ENCODE measurements at regions not wholly inside any gene's neighbourhood (a gene's known extent, or its start where the extent isn't known, plus 50 kb on each side); places are given as distances from the start of the nearest gene placed in this dataset.

GRCh38 chr6:10320291-10320690 lies 94.6 kb downstream of the TFAP2A start:
- no peaks in the 10 kb centered on the region for H3K36me3 Mint-ChIP-seq
- Histone ChIP-seq H3K36me3 (ENCODE audit: control insufficient read depth, insufficient read depth, low read length) (no peaks in the 10 kb centered on the region), H3K4me1 (ENCODE audit: control insufficient read depth, insufficient read depth, low read length) (no peaks in the 10 kb centered on the region), H3K27ac (ENCODE audit: low read length) (no peak overlapping the region), H3K9me3 (ENCODE audit: control insufficient read depth, insufficient read depth, low read length) (no peaks in the 10 kb centered on the region), H3K27me3 (ENCODE audit: control insufficient read depth, insufficient read depth, low read length) (no peaks in the 10 kb centered on the region), H3K4me3 (ENCODE audit: low read length) (no peak overlapping the region)
- H3K9me3 Mint-ChIP-seq: peaks cover 0 to 2% of the 10 kb centered on the region in 2 donors
- WGBS (ENCODE audit: insufficient coverage): 92% methylated on average over 5 of the region's 6 CpGs
- H3K27ac Mint-ChIP-seq: no peak overlapping the region
- no peaks in the 10 kb centered on the region for H3K27me3 Mint-ChIP-seq (ENCODE audit: low read depth in 2 of 2)
- H3K4me1 Mint-ChIP-seq: no peaks in the 10 kb centered on the region
- TF ChIP-seq, protein P1, sequence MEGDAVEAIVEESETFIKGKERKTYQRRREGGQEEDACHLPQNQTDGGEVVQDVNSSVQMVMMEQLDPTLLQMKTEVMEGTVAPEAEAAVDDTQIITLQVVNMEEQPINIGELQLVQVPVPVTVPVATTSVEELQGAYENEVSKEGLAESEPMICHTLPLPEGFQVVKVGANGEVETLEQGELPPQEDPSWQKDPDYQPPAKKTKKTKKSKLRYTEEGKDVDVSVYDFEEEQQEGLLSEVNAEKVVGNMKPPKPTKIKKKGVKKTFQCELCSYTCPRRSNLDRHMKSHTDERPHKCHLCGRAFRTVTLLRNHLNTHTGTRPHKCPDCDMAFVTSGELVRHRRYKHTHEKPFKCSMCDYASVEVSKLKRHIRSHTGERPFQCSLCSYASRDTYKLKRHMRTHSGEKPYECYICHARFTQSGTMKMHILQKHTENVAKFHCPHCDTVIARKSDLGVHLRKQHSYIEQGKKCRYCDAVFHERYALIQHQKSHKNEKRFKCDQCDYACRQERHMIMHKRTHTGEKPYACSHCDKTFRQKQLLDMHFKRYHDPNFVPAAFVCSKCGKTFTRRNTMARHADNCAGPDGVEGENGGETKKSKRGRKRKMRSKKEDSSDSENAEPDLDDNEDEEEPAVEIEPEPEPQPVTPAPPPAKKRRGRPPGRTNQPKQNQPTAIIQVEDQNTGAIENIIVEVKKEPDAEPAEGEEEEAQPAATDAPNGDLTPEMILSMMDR (IDR thresholded peaks at IDR 0.05): no peak
- no peak overlapping the region for H3K4me3 Mint-ChIP-seq
- intact Hi-C loops (cut with micrococcal nuclease): no loop called here
- ATAC-seq: no peak
- no peak for DNase-seq

GRCh38 chr6:10316373-10316721 lies 98.5 kb downstream of the TFAP2A start:
- Mint-ChIP-seq H3K27ac (no peak overlapping the region), H3K4me3 (no peak overlapping the region), H3K4me1 (no peaks in the 10 kb centered on the region), H3K9me3 (peaks cover 0 to 2% of the 10 kb centered on the region in 2 donors), H3K36me3 (no peaks in the 10 kb centered on the region), H3K27me3 (ENCODE audit: low read depth in 2 of 2) (no peaks in the 10 kb centered on the region)
- TF ChIP-seq, protein P1 (IDR thresholded peaks at IDR 0.05): no peak
- Histone ChIP-seq H3K36me3 (ENCODE audit: control insufficient read depth, insufficient read depth, low read length) (no peaks in the 10 kb centered on the region), H3K9me3 (ENCODE audit: control insufficient read depth, insufficient read depth, low read length) (no peaks in the 10 kb centered on the region), H3K27me3 (ENCODE audit: control insufficient read depth, insufficient read depth, low read length) (no peaks in the 10 kb centered on the region), H3K4me3 (ENCODE audit: low read length) (no peak overlapping the region), H3K4me1 (ENCODE audit: control insufficient read depth, insufficient read depth, low read length) (no peaks in the 10 kb centered on the region), H3K27ac (ENCODE audit: low read length) (no peak overlapping the region)
- no peak for ATAC-seq
- WGBS (ENCODE audit: insufficient coverage): 90% methylated on average over 12 of the region's 12 CpGs
- DNase-seq: no peak
- intact Hi-C loops (cut with micrococcal nuclease): no loop called here

DNA sequence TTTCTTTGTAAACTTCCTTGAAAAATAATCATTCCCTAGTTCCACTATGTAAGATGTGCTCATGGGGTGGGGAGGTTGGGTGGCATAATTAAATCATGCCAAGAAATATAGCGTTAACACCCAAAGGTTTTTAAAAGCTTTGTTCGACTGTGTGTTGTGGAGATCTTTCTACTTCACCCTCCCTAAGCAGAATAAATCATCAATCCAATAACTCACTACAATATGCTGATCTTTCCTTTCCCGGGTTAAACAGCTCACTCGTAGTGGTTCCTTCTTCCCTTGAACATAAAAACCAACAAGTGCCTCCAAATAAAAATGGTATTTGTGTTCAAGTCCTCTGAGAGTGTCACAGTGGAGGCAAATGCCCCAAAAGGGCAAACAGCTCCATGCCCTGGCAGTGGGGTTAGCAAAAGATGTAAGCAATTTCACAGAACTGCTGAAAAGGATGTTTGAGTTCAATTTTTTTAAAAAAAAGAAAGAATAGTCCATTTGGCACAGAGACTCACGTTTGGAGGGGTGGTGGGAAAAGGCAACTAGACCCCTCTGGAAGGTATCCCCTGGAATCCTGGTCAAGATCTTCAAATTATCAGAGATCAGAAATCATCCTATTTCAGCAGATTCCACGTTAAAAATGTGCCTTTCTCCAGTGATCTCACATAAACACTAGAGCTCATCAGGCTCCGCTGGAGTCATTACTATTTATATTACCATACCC lies 99.1 kb downstream of the TFAP2A start:
- no peaks in the 10 kb centered on the region for H3K9me3 ChIP-seq (ENCODE audit: control insufficient read depth, insufficient read depth, low read length)
- TF ChIP-seq, protein P1 (IDR thresholded peaks at IDR 0.05): no peak
- no peaks in the 10 kb centered on the region for H3K36me3 Mint-ChIP-seq
- H3K27me3 Mint-ChIP-seq (ENCODE audit: low read depth in 2 of 2): no peaks in the 10 kb centered on the region
- no peaks in the 10 kb centered on the region for H3K27me3 ChIP-seq (ENCODE audit: control insufficient read depth, insufficient read depth, low read length)
- H3K4me1 Mint-ChIP-seq: no peaks in the 10 kb centered on the region
- no peaks in the 10 kb centered on the region for H3K36me3 ChIP-seq (ENCODE audit: control insufficient read depth, insufficient read depth, low read length)
- ATAC-seq (no peak), DNase-seq (no peak)
- WGBS (ENCODE audit: insufficient coverage): 68% methylated on average over 4 of the region's 7 CpGs
- H3K27ac ChIP-seq (ENCODE audit: low read length): no peak overlapping the region
- no peaks in the 10 kb centered on the region for H3K4me1 ChIP-seq (ENCODE audit: control insufficient read depth, insufficient read depth, low read length)
- H3K4me3 Mint-ChIP-seq: no peak overlapping the region
- no peak overlapping the region for H3K27ac Mint-ChIP-seq
- H3K4me3 ChIP-seq (ENCODE audit: low read length): no peak overlapping the region
- intact Hi-C loops (cut with micrococcal nuclease): no loop called here
- H3K9me3 Mint-ChIP-seq: peaks cover 0 to 2% of the 10 kb centered on the region in 2 donors

DNA sequence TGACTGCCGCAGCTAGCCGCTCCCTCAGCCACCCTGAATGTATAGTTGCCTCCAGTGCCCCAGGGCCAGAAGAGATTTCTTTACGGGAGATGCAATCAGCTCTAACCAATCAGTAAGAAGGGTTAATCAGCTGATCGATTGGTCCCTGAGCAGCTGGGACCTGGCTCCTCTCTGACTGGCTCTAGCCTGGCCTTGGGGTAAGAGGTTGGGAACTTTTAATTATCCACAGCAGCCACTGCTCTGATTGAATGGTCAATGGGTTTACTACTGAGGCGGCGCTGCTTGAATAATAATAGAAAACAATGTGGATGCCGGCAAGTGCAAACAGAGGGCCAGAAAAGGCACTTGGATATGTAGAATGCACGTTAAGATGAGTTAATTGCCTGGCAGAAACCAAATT lies 99.8 kb downstream of the TFAP2A start:
- Histone ChIP-seq H3K27ac (ENCODE audit: low read length) (no peak overlapping the region), H3K27me3 (ENCODE audit: control insufficient read depth, insufficient read depth, low read length) (no peaks in the 10 kb centered on the region), H3K9me3 (ENCODE audit: control insufficient read depth, insufficient read depth, low read length) (no peaks in the 10 kb centered on the region), H3K4me3 (ENCODE audit: low read length) (no peak overlapping the region), H3K36me3 (ENCODE audit: control insufficient read depth, insufficient read depth, low read length) (no peaks in the 10 kb centered on the region), H3K4me1 (ENCODE audit: control insufficient read depth, insufficient read depth, low read length) (no peaks in the 10 kb centered on the region)
- Mint-ChIP-seq H3K9me3 (peaks cover 0 to 2% of the 10 kb centered on the region in 2 donors), H3K27me3 (ENCODE audit: low read depth in 2 of 2) (no peaks in the 10 kb centered on the region), H3K27ac (no peak overlapping the region), H3K4me3 (no peak overlapping the region), H3K36me3 (no peaks in the 10 kb centered on the region), H3K4me1 (no peaks in the 10 kb centered on the region)
- TF ChIP-seq, protein P1 (IDR thresholded peaks at IDR 0.05): no peak
- 74% methylated on average over 8 of the region's 8 CpGs for WGBS (ENCODE audit: insufficient coverage)
- intact Hi-C loops (cut with micrococcal nuclease): no loop called here
- no peak for DNase-seq
- no peak for ATAC-seq

Data from natural killer cell (primary cell).